ENCODE measurements at regions not wholly inside any gene's neighbourhood (a gene's known extent, or its start where the extent isn't known, plus 50 kb on each side); places are given as distances from the start of the nearest gene placed in this dataset.

GRCh38 chr4:120509719-120510118, 412.8 kb downstream of the PRDM5 start:
- H3K9me3 ChIP-seq (ENCODE audit: low read length) = no peaks in the 10 kb centered on the region; the same call in 1 of the 2 replicates
- H4K20me1 ChIP-seq (ENCODE audit: insufficient read depth, low read length) = no peaks in the 10 kb centered on the region
- no peaks in the 10 kb centered on the region for H3K27me3 ChIP-seq (ENCODE audit: control insufficient read depth in 1 of 2, insufficient read depth in 2 of 2, low read length in 2 of 2)
- ChIA-PET CTCF (ENCODE audit: low intra/inter-chr PET ratio, low total read pairs) (no interaction called here), POLR2A (no interaction called here)
- no peak overlapping the region for H2AFZ ChIP-seq (ENCODE audit: low read length)
- intact Hi-C loops (cut with micrococcal nuclease; ENCODE audit: unreplicated experiment) (no loop called here), in situ Hi-C loops (cut with HindIII; ENCODE audit: extremely low pct_ligation_motif_present, low pct_unique_long_range_greater_than_20kb) (no loop called here)
- H3K27ac ChIP-seq (ENCODE audit: extremely low read length, insufficient read depth, low read length) = no peak overlapping the region
- H3K4me3 ChIP-seq (replicated peaks in 1 of 3; ENCODE audit: insufficient read depth in 1 of 3, low read depth in 2 of 3, low read length in 3 of 3) = no peak overlapping the region
- TF ChIP-seq, protein P1, sequence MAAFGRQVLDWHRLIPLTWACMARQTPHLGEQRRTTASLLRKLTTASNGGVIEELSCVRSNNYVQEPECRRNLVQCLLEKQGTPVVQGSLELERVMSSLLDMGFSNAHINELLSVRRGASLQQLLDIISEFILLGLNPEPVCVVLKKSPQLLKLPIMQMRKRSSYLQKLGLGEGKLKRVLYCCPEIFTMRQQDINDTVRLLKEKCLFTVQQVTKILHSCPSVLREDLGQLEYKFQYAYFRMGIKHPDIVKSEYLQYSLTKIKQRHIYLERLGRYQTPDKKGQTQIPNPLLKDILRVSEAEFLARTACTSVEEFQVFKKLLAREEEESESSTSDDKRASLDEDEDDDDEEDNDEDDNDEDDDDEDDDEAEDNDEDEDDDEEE (CRISPR knock-in tag; IDR thresholded peaks at IDR 0.05) = no peak
- TF ChIP-seq ZBTB25 (CRISPR knock-in tag; IDR thresholded peaks at IDR 0.05) (no peak), MIER3 (CRISPR knock-in tag; IDR thresholded peaks at IDR 0.05; ENCODE audit: borderline replicate concordance) (no peak), ZMYM2 (CRISPR knock-in tag; IDR thresholded peaks at IDR 0.05) (no peak), REST (IDR thresholded peaks at IDR 0.05; ENCODE audit: borderline replicate concordance in 1 of 2, low read depth in 1 of 2, low read length in 2 of 2) (no peak), TMF1 (CRISPR knock-in tag; IDR thresholded peaks at IDR 0.05; ENCODE audit: low read depth) (no peak), MTF2 (CRISPR knock-in tag; IDR thresholded peaks at IDR 0.05; ENCODE audit: borderline replicate concordance) (no peak), GTF3A (CRISPR knock-in tag; conservative IDR thresholded peaks at IDR 0.05) (no peak), ZNF251 (CRISPR knock-in tag; IDR thresholded peaks at IDR 0.05) (no peak), ZZZ3 (CRISPR knock-in tag; IDR thresholded peaks at IDR 0.05; ENCODE audit: borderline replicate concordance) (no peak), LCORL (IDR thresholded peaks at IDR 0.05) (no peak), LCORL (CRISPR knock-in tag; IDR thresholded peaks at IDR 0.05) (no peak), ZNF768 (CRISPR knock-in tag; IDR thresholded peaks at IDR 0.05) (no peak)
- TF ChIP-seq, protein P2, sequence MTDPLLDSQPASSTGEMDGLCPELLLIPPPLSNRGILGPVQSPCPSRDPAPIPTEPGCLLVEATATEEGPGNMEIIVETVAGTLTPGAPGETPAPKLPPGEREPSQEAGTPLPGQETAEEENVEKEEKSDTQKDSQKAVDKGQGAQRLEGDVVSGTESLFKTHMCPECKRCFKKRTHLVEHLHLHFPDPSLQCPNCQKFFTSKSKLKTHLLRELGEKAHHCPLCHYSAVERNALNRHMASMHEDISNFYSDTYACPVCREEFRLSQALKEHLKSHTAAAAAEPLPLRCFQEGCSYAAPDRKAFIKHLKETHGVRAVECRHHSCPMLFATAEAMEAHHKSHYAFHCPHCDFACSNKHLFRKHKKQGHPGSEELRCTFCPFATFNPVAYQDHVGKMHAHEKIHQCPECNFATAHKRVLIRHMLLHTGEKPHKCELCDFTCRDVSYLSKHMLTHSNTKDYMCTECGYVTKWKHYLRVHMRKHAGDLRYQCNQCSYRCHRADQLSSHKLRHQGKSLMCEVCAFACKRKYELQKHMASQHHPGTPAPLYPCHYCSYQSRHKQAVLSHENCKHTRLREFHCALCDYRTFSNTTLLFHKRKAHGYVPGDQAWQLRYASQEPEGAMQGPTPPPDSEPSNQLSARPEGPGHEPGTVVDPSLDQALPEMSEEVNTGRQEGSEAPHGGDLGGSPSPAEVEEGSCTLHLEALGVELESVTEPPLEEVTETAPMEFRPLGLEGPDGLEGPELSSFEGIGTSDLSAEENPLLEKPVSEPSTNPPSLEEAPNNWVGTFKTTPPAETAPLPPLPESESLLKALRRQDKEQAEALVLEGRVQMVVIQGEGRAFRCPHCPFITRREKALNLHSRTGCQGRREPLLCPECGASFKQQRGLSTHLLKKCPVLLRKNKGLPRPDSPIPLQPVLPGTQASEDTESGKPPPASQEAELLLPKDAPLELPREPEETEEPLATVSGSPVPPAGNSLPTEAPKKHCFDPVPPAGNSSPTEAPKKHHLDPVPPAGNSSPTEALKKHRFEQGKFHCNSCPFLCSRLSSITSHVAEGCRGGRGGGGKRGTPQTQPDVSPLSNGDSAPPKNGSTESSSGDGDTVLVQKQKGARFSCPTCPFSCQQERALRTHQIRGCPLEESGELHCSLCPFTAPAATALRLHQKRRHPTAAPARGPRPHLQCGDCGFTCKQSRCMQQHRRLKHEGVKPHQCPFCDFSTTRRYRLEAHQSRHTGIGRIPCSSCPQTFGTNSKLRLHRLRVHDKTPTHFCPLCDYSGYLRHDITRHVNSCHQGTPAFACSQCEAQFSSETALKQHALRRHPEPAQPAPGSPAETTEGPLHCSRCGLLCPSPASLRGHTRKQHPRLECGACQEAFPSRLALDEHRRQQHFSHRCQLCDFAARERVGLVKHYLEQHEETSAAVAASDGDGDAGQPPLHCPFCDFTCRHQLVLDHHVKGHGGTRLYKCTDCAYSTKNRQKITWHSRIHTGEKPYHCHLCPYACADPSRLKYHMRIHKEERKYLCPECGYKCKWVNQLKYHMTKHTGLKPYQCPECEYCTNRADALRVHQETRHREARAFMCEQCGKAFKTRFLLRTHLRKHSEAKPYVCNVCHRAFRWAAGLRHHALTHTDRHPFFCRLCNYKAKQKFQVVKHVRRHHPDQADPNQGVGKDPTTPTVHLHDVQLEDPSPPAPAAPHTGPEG (CRISPR knock-in tag; IDR thresholded peaks at IDR 0.05) = no peak
- DNase-seq (ENCODE audit: low spot score) (no peak), FAIRE-seq (no peak), ATAC-seq (no peak)
- H3K79me2 ChIP-seq (ENCODE audit: insufficient read depth, low read length) = no peaks in the 10 kb centered on the region
- H3K4me2 ChIP-seq (ENCODE audit: low read depth, low read length) = no peak overlapping the region
- H3K4me1 ChIP-seq (ENCODE audit: insufficient read depth, low read length) = no peaks in the 10 kb centered on the region
- H3K36me3 ChIP-seq (replicated peaks in 1 of 2; ENCODE audit: control insufficient read depth in 1 of 2, insufficient read depth in 2 of 2, low read length in 2 of 2) = no peaks in the 10 kb centered on the region
- H3K9ac ChIP-seq (ENCODE audit: insufficient read depth, low read depth, low read length) = no peak overlapping the region
- no TSS peak for BruUV-seq (replicated peaks)
- WGBS (ENCODE audit: low lambda C conversion rate) = 0% methylated on average over 1 of the region's 1 CpG

Data from HepG2 (cell line).